Mammary epithelial cell (primary cell): ENCODE measurements at regions not wholly inside any gene's neighbourhood (a gene's known extent, or its start where the extent isn't known, plus 50 kb on each side); places are given as distances from the start of the nearest gene placed in this dataset.

ENCODE experiments used
- EZH2 ChIP-seq: IDR thresholded peaks from 2 replicates; pipeline ENCODE4 v1.6.1; 2012; ENCODE audit warnings: low read length, inconsistent platforms, borderline replicate concordance
- TF ChIP-seq, protein P1 (sequence below), 2 donors: IDR thresholded peaks in 1 of 2; conservative IDR thresholded peaks in 1 of 2; 2 replicates each; pipeline ENCODE4 v1.5.1; 2011 to 2012; ENCODE audit warnings: inconsistent platforms in 2 of 2, low read length in 2 of 2, mild to moderate bottlenecking in 2 of 2, control low read depth in 1 of 2, low read depth in 1 of 2; ENCODE audit not compliant: insufficient read depth in 1 of 2; ENCODE audit errors: extremely low read depth in 1 of 2

- TF ChIP-seq, protein P1, sequence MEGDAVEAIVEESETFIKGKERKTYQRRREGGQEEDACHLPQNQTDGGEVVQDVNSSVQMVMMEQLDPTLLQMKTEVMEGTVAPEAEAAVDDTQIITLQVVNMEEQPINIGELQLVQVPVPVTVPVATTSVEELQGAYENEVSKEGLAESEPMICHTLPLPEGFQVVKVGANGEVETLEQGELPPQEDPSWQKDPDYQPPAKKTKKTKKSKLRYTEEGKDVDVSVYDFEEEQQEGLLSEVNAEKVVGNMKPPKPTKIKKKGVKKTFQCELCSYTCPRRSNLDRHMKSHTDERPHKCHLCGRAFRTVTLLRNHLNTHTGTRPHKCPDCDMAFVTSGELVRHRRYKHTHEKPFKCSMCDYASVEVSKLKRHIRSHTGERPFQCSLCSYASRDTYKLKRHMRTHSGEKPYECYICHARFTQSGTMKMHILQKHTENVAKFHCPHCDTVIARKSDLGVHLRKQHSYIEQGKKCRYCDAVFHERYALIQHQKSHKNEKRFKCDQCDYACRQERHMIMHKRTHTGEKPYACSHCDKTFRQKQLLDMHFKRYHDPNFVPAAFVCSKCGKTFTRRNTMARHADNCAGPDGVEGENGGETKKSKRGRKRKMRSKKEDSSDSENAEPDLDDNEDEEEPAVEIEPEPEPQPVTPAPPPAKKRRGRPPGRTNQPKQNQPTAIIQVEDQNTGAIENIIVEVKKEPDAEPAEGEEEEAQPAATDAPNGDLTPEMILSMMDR (conservative IDR thresholded peaks at IDR 0.05 in 1 of 2, IDR thresholded peaks at IDR 0.05 in 1 of 2; ENCODE audit: extremely low read depth in 1 of 2, insufficient read depth in 1 of 2, low read depth in 1 of 2, low read length in 2 of 2), result no peak
- no peak for TF ChIP-seq EZH2
Measured at GRCh38 chr6:23590498-23591126, 535.4 kb upstream of the NRSN1 start.
